Hindlimb muscle (tissue), 1 donor: ENCODE measurements at regions not wholly inside any gene's neighbourhood (a gene's known extent, or its start where the extent isn't known, plus 50 kb on each side); places are given as distances from the start of the nearest gene placed in this dataset.

ENCODE experiments used
- DNase-seq: peaks from one replicate; pipeline ENCODE4 v3.0.0-alpha.2; 2013

DNA sequence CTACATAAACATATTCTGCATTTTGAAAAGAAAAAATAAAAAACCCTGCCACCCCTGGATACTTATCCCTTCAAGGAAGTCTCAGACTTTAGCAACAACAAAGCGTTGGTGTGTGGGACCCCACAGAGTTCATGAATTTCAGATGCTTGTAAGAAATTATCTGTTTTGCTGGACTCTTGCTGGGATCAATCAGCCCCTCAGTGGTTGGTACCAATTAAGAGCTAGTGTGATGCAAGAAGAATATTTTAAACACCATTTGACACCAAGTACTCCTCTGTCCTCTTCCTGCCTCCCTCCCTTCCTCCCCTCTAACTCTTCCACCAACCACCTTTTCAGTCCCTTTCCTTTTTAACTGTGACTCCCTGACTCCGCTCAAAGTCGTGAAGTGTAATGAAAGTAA lies 51.5 kb downstream of the SST start:
- no peak for DNase-seq

DNA sequence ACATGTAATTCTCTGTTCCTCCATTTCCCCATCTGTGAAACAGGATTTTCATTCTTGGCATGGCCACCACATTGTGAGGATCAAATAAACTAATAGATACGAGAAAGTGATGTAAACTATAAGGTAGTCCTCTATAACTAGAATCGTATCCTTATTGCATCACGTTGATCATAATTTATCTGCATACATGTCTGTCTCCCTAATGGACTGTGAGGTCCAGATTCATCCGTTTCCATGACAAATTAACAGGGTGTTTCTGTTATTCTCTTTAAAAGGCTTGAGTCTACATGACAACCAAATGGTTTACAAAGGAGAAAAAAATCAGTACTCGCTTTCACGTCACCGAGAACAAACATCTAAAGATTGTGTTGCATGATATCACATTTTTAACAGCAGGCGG lies 53.0 kb downstream of the SST start:
- DNase-seq, result no peak

DNA sequence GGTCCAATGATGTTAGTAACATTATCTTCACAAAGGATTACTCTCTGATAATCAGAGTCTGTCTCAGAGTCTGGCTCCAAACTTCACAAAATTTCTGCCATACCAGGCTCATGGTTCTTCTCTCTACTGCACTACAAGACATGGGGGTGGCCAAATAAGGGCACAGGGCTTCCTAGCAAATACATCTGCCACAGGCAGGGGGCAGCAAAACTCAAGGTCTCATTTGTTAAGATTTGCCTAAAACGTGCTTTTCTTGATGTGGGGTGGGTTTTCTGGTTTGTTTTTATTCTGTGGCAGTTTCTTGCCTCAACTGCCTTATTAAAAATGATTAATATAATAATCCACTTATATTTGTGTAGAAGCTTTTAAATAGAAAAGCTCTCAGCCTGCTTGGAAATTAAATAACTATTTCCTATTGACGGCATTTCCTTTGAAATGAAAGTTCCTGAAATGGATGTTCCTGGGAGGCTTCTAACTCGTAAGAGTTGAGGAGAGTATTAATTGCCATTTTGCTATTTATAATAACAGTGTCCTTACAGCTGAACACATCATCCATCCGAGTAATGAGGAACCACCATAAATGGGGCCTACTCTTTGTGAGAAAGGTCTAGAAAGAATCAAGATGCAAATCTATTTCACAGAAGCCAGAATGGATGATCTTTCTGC lies 53.8 kb downstream of the SST start:
- DNase-seq, result peak; percentile 2

DNA sequence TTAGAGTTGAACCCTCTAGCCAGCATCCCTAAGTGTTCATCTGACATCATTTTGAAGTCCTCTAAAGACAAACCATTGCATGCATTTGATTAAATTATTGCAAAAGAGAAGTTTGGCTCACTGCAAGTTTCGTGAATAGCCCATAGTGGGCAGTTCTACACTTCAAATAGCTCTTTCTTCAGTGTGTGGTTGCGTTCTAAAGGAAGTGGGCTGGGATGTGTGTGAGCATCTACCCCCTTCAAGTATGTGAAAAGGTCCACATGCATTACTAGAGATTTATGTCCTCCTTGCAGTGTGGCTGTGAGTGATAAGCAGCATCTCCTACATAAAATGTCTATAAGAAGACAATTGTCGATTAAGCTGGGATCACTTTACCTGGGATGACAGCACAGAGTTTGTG lies 54.6 kb downstream of the SST start:
- DNase-seq, result no peak

DNA sequence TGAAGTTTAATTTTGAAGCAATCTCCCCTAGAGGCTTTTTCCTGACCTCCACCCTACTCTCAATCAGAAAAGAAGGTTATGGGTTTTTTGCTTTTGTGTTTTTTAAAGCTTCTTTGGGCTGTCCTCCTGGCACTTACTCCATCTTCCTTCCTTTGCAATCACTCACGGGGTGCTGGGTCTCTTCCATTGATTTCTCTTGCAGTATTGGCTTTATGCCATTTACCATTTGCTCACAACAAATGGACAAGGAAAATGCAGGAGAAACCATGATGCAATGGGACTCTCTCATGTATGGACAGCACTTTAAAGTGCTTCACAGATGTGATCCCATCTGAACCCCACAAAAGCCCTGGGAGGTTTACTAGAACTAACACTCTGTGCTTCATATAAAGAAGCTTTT lies 57.5 kb downstream of the SST start:
- DNase-seq, result no peak

DNA sequence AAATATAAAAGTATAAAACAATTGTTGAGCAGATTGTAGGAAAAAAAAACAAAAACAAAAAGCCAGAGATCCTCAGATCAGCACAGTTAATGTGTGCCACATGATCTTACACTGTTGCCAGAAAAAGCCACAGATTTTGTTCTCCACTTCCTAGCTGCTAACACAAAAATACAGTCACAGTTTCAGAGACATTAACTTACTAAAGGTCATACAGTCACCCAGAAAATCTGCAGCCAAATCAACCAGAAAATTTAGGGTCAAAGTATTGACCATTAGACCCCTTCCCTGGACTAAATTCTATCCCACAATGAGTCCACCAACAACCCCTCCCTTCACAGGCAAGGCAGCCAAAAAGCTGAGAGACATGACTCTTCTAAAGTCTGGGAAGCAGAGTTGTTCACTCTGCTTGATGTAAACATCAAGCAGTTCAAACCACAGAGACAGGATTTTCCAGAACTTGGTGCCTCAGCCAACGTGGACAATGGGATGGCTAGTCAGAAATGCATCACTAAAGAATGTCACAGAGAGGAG lies 59.1 kb downstream of the SST start:
- peak; percentile 7 for DNase-seq

DNA sequence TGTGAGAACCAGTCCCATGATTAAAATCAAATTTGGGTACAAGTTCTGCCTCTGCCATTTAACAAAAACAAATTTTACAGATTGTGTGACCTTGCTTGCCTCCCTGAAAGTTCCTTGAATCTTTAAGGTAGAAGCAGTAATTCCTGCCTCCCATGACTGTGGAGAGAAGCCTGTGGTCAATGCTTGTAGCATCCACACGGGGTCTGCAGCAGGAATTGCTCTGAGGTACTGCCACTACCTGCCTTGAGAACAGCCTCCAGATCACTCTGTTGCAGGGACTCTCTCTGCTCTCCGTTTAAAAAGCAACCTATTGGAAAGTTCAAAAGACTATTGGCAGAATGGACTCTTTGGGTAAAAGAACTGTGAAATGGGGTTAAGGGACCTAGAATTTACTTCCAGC lies 75.9 kb downstream of the SST start:
- no peak for DNase-seq

DNA sequence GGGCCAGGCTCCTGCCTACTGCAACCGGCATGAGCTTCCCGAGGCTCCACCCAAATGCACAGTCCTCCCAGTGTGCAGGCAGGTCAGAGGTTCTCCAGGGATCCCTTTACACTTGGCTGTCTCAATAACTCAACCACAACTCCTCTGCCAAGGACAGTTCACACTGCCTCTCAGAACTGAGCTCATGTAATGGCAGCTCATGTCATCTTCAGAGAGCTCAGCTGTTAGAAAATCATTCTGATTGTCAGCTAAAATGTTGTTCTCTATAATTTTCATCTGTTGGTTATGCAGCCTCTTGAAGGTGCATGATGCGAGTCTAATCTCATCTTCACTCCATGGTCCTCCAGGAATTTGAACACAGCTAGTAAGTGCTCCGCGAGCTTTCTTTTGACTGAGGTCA lies 76.7 kb downstream of the SST start:
- no peak for DNase-seq

DNA sequence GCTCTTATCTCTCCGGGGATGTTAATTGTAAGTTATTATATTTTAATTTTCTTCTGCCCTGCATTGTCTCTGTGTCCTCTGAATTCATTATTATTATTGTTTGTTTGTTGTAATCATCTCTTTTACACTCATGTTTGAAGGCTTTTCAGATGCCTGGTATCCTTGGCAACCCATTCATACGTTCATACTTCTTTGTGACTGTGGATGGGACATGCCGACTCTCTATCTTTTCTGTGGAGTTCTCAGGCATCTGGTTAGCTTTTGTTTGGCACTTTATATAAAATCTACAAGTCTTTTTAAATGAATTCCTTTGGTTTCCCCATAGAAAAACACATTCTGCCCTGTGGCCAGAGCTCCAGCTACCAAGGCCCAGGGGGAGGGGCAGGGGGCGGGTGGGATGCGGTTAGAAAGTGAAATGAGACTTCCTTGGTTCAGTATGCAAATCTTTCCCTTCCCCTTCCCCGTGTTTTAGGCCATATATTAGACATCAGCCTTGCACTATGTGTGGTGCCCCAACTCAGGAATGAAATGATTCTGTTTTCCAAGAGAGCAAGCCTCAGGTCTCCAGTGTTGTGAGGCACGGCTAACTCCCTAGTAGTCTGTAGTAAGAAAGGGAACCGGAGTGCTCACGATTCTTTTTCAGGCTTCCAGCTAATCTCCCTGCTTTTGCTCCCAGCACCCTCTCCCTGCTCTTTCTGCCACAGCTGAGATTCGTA lies 79.2 kb downstream of the SST start:
- no peak for DNase-seq

DNA sequence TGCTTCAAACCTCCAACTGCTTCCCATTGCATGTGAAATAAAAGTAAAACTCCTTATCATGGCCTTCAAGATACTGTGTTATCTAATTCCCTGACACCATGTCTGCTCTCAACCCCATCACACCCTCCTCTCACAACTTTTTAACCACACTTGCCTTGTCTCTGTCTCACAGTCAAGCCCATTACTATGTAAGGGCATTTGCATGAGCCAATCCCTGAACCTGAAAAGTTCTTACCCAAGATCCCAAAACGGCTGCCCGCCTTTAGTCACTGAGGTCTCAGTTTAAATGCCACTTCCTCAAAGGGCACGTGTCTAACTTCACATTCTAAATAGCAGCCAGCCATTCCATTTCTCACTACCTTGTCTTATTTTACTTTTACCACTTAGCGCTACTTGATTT lies 83.1 kb downstream of the SST start:
- no peak for DNase-seq

DNA sequence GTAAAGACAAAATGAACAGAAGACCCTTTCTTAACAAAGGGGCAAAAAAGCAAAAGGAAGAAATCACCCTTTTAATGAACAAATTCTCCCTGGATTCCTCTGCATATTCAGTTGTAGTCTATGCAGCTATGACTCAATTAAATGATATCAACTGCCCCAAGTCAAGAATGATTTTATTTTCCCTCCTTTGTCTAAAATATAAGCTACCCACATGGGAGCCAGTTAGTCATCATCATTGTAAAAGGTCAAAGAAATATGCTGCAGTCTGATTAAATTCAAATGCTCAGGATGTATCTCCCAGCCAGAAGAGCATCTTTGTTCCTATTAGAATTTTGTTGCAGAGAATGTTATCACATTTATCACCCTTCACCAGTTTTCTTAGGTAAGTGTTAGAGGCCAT lies 84.0 kb downstream of the SST start:
- DNase-seq, result no peak

DNA sequence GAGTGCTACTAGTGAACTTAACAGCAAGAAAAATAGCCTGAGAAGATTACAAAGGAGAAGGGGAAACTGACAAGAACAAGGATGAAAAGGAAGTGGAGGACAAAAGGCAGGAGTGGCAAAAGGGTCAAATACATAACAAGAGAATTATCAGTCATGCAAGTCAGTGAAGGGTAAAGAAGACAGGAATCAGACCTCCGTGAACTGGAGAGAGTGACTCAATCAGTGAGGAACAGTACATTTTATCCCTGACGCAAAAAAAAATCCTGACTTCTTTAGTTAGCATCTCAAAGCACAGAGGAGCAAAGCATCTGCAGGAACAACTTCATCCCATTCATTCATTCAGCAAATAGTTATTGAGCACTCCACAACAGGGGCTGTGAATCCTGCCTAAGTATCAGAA lies 97.8 kb downstream of the SST start:
- no peak for DNase-seq

DNA sequence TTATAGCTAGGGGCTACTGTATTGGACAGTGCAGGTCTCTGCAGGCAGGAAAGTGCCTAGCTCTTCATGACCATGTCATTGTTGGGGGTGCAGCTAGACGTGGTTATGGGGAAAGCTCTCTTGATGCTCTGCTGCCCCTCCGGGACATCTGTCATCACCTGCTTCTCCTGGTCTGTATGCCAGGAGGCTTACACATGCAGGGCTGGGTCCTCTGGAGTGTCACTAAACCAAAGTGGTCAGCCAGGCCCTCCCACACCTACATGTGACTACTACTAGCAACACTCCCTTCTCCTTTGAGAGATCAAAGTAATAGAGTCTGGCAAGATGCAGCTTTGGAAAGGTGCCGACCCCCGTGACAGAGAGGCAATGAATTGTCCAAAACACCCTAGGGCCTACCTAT lies 98.5 kb downstream of the SST start:
- DNase-seq, result no peak

DNA sequence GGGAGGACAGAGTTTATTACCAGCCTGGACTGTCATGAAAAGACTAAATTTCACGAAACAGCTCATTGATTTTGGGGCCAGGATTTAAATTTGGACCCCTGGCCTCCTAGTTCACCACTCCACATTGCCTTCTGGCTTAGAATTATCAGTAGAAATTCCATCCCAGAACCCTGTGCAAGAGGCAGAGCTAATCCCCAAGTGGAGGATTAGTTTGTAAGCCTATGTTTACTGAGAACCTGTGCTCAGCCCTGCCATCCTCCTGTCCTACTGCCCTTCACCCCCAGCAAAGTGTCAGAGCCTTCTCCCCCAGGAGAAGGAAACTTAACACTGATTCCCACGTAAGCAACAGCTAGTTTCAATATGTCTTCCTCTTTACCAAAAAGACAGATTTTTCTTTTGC lies 99.4 kb downstream of the SST start:
- no peak for DNase-seq

DNA sequence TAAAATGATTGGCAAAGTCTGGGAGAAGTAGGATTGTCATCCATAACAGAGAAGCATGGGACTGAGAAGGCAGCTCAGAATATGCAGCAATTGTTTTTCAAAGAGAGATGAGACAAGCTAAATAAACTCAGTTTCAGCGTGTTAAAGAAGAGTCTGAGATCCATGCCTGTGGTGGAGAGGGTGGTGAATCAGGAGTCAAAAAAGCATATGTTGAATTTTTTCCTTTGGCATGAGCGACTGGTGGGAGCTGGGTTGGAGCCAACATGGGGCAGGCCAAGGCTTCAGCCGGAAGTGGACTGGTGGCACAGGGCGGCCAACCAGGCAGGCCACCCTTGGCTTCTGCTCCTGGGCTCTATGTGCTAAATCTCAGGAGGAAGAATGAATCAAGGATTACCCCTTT lies 102.0 kb downstream of the SST start:
- DNase-seq, result no peak

DNA sequence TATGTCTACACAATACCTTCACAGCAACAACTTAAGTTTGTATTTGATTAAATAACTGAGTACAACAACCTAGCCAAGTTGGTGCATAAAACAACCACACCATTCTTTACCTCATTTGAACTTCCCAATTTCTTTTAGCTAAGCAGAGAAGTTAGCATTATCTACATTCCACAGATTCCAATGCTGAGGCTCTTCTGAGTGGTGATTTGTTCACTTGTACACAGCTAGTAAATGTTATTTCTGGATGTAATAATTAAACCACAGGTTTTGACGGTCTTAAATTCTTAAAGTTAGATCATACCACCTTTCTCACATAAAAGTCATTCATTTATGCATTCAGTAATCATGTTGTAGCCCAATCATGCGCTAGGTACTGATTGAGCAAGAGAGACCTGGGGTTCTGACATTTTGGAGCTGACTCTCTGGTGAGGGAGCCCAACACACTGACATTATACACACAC lies 102.5 kb downstream of the SST start:
- DNase-seq, result no peak

DNA sequence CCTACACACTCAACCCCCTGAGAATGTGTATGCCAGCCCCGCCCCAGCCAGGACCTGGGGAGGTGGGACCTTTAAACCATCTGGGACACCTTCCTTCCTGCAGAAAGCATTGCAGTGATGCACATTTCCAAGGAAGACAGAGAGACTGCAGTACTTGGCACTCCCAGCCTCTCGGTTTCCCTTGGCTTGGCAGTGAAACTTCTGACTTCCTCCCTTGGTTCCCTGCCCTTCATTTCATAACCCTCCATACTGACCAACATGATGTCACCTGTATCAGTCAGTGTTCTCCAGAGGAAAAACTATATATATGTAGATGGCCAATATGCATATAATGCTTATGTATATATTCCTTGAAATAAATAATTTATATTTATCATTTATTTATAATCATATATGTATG lies 103.2 kb downstream of the SST start:
- DNase-seq, result no peak

DNA sequence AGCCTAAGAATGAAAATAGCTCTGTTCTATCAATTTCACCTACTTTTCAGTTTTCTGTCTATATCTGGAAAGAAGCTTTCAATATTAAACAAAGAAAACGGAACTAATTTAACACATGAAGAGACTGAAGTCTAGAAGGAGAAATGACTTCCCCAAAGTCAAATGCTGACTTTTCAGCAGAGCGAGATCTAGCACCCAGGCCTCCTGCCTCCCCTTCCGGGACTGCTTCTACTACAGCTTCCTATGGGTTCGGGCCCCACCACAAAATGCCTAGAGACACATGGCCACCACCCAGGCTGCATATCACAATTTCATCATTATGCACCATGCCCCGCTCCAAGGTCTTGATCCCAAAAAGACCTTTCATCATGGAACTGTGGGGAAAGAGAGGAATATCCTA lies 104.5 kb downstream of the SST start:
- DNase-seq, result no peak

DNA sequence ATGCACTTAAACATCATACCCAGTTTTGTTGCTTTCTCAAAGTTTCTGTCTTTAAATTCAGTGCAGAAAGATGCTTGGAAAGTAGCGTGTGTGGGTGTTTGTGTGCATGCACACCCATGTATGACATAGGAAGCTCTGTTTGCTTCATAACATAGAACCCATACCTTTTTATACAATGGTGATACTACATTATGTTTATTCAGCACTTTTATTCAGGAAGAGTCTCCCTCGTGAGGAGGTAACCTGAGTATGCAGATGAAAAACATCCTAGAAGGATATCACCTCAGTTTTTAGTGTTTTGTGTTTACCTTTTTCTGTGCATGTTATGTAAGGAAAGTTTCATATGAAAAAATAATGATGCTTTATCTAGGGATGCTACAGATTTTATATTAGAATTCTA lies 111.2 kb downstream of the SST start:
- DNase-seq, result no peak

DNA sequence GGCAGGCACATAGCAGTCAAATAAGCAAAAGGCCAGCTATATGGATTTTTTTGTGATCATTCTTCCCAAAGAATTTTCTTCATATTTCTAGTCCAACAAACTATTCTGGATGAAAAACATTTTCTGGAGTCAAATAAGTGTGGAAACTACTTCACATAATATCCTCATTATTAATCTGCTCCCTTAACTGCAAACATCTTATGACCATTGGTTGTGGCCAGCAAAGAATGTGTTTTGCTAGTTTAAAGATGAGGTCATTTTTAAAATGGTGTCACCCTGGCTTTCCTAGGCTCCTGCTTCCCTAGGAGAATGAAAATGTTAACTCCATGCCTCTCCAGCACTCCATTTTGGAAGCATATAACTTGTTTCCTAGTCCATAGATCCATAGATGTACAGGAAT lies 118.8 kb downstream of the SST start:
- DNase-seq, result no peak

DNA sequence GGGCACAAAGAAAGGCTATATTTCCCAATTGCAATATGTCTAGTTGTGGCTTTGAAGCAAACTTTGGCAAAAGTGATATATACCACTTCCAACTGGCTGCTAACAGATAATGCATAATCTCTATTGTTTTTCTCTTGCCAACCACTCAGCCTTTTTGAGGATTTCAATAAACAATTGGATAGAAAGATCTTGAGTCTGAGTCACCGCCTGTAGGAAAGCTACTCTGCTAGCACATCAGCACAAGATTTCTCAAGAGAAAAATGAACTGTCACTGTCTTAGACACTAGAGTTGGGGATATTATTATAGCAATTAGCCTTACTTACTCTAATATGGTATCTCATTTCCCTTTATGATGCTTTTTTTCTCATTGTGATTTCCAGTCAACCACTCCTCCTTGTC lies 119.7 kb downstream of the SST start:
- DNase-seq, result no peak

DNA sequence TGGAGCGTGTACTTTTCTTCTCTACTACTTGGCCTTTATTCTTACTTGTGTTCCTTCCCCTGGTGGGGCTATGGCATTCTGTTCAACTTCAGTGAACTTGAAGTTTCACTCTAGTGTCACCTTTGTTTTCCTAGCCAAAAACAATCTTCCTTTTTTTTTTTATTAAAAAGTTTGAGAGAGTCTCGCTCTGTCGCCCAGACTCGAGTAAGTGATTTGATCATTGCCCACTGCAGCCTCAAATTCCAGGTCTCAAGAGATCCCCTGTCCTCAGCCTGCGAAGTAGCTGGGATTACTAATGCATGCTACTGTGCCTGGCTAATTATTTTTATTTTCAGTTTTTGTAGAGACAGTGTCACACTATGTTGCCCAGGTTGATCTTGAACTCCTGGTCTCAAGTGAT lies 124.8 kb downstream of the SST start:
- DNase-seq, result no peak

DNA sequence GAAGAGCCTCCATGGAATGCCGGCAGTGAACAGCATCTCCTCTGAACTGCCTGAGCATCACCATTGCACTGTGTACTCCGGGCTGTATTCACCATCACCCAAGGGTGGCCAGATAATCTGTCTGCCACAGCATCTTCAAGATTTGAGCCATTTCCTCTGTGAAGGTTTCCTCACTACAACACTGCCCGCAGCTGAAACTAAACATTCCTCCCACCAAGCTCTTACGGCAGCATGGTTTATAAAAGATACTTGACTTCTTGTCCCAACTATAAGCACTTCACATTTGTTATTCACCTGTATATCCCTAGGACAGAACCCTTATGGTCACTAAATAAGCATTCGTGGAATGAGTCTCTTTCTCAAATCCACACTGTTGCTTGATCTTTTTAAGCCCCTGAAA lies 125.9 kb downstream of the SST start:
- no peak for DNase-seq

DNA sequence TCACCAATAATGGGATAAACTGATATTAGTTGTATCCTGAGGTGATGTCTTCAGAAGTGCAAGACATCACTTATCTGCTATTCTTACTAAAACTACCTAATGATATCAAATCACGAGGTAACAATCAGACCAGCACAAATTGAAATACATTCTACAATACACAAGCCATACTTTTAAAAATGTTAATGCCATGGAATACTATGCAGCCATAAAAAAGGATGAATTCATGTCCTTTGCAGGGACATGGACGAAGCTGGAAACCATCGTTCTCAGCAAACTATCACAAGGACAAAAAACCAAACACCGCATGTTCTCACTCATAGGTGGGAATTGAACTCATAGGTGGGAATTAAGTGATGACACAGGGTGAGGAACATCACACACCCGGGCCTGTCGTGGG lies 129.3 kb downstream of the SST start:
- DNase-seq, result no peak

DNA sequence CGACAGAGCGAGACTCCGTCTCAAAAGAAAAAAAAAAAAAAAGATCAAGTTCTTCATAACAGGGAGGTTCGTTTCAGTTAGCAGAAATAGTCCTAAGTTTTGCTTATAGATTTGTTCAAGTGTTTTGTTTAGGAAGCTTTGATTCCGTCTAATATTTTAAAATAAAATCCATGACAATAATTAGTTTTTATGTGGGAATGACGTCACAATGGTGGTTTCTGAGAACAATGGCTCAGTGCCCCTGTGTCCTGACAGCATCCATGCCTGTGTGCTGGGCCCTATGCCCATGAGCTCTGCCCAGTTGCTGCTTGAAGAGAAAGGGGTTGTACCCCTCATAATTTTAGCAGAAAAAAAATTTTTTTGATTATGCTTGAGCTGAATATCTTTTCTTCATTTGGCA lies 134.0 kb downstream of the SST start:
- DNase-seq, result no peak
